Omental fat pad (tissue), 3 donors: ENCODE measurements at regions not wholly inside any gene's neighbourhood (a gene's known extent, or its start where the extent isn't known, plus 50 kb on each side); places are given as distances from the start of the nearest gene placed in this dataset.
"Not testable (repeated sequence)": the region's sequence is repeated elsewhere in the genome, so short reads cannot be mapped to it uniquely, and the experiment has no call there.

ENCODE experiments used
- ATAC-seq: fragments of 150-250 bp; one replicate; pipeline ENCODE4 v1.9.1; 2016; ENCODE audit warnings: mild to moderate bottlenecking, moderate library complexity; ENCODE audit not compliant: low FRiP score
- DNase-seq: peaks from one replicate; pipeline ENCODE4 v3.0.0-alpha.2; 2019; ENCODE audit warnings: low spot score
- CTCF ChIP-seq, 3 donors: fragments of 450-650 bp; IDR thresholded peaks; one replicate each; pipeline ENCODE4 v1.5.1; 2016 to 2017; ENCODE audit warnings: antibody characterized with exemption in 3 of 3, mild to moderate bottlenecking in 3 of 3, moderate library complexity in 2 of 3

GRCh38 chr1:78329475-78329874, 161.3 kb upstream of the PTGFR start:
- ATAC-seq (no peak), DNase-seq (no peak)
- no peak for TF ChIP-seq CTCF (IDR thresholded peaks at IDR 0.05)

DNA sequence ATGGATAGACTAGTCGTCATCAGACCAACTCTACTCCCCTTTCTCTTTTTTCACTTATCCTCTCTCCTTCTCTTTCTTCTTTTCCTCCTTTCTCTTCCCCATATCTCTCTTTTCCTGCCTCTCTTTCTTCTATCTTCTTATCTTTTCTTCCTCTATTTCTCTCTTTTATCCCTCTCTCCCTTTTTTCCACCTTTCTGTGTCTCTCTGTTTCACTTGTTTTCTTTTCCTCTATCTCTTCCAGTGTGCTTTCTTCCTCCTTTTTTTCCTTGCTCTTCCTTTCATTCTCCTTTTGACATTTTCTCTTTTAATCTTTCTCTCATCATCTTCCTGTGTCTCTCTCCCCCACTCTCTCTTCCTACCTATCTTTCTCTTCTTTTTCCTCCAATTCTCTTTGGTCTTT, 159.0 kb upstream of the PTGFR start:
- DNase-seq (no peak), ATAC-seq (no peak)
- no peak for TF ChIP-seq CTCF (IDR thresholded peaks at IDR 0.05)

DNA sequence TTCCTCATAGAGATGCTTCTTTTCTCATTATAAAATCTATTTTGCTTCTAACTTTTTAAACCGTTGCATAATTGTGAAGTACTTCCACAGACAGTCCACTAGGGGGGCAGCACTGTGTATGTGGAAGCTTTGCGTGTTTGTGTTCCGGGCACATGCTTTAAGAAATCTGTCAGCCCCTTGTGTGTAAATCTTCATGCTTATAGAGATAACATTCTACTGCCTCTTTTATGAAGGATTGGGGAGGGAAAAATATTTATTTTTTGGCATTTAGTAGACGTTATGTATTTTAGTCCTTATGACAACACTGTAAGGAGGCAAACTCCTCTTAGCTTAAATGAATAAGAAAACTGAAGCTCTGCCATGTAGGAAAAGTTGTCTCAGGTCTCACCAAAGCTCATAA, 157.3 kb upstream of the PTGFR start:
- peak in 1 of 3 donors; percentile 25 for TF ChIP-seq CTCF (IDR thresholded peaks at IDR 0.05)
- DNase-seq (no peak), ATAC-seq (peak; percentile 93)

DNA sequence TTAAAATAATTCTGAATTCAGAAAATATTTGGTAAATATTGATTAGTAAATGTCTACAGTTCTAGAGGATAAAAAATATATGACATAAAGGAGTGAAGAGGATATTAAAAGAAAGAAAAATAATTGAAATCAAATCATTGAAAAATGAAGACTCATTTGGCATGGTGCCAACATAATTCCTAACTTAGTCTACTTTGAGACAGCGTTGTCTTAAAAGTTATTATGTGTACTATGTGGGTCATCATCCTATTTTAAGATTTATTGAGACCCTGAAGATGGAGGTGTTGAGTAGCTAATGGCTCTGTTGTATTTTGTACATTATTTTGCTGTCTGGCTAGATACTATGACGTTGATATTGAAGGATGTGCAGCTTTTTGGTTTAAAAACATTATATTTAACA, 156.7 kb upstream of the PTGFR start:
- ATAC-seq (no peak), DNase-seq (no peak)
- TF ChIP-seq CTCF (IDR thresholded peaks at IDR 0.05), result no peak

DNA sequence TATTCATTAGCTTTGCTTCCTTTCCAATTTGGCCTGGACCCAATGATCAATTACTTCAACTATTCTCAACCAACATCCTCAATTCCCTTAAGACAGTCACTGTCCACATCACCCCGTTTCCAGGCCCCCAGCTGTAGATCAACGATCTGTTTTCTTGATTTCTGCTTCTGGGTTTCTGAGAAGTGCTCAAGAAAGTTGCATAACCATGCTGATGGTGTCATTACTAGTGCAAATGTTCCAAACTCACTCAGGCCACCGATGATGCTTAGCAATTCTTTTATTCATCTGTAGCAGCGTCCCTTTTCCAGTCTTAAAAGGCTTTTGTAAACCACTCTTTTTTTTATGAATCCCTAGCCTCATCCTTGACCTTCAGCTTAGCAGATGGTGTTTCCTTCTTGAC, 155.8 kb upstream of the PTGFR start:
- ATAC-seq, result no peak
- TF ChIP-seq CTCF (IDR thresholded peaks at IDR 0.05), result no peak
- no peak for DNase-seq

DNA sequence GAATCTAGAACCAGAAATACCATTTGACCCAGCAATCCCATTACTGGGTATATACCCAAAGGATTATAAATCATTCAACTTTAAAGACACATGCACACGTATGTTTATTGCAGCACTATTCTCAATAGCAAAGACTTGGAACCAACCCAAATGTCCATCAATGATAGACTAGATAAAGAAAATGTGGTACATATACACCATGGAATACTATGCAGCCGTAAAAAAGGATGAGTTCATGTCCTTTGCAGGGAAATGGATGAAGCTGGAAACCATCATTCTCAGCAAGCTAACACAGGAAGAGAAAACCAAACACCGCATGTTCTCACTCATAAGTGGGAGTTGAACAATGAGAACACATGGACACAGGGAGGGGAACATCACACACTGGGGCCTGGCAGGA, 154.0 kb upstream of the PTGFR start:
- DNase-seq, ATAC-seq: not testable (repeated sequence)

GRCh38 chr1:78339490-78339889, 151.3 kb upstream of the PTGFR start:
- DNase-seq, result no peak
- no peak for TF ChIP-seq CTCF (IDR thresholded peaks at IDR 0.05)
- ATAC-seq, result no peak

DNA sequence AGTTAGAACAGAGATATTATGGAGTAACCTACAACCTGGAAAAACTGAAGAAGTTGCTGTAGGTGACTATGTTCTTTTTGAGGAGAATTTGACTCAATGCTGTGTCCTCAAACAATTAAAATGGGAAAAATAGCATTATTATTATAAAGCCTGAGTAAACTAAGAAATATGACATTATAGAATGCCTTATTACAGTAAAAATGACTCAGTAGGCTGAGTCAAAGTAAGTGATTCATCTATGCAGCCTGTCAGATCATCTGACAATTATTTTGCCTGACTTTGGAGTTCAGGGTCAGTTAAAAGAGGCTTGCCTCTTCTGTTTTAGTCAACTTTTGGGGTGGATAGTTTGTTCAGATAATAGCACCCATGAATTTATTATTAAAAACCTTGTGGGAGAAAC, 150.8 kb upstream of the PTGFR start:
- no peak for TF ChIP-seq CTCF (IDR thresholded peaks at IDR 0.05)
- DNase-seq (no peak), ATAC-seq (peak; percentile 92)
